PFSK-1 (cell line): ENCODE measurements at regions not wholly inside any gene's neighbourhood (a gene's known extent, or its start where the extent isn't known, plus 50 kb on each side); places are given as distances from the start of the nearest gene placed in this dataset.

ENCODE experiments used
- POLR2AphosphoS5 ChIP-seq: IDR thresholded peaks from 2 replicates; pipeline ENCODE4 v1.6.1; 2012; ENCODE audit warnings: low read depth, mild to moderate bottlenecking, control low read depth, low read length, moderate library complexity
- TF ChIP-seq, protein P1 (sequence below), 2 experiments: IDR thresholded peaks; 2 replicates each; pipeline versions ENCODE4 v1.6.1 to v1.8.0; 2011 to 2012; ENCODE audit warnings: low read depth in 2 of 2, low read length in 2 of 2, control low read depth in 1 of 2, inconsistent platforms in 1 of 2, mild to moderate bottlenecking in 1 of 2, moderate library complexity in 1 of 2; ENCODE audit not compliant: insufficient read depth in 1 of 2

DNA sequence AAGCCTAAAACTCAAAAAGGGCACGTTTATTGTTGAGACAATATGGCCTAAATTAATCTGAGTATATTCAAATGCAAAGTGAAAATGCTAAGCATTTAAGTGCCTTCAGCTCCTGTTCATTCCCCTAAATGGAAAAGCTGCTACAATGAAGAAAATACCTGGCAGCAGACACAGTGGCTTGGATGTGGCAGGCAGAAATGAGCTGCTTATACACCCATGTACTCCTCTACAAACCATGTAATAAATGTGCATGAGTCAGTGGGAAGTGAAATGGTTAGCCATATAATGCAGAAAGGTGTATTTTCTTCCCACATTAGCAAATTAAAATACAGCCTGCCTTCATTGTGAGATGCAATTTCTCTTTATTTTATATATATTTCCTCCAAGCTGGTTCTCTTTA is 859.2 kb upstream of the SEMA6A start:
- TF ChIP-seq POLR2AphosphoS5, result no peak
- TF ChIP-seq, protein P1, sequence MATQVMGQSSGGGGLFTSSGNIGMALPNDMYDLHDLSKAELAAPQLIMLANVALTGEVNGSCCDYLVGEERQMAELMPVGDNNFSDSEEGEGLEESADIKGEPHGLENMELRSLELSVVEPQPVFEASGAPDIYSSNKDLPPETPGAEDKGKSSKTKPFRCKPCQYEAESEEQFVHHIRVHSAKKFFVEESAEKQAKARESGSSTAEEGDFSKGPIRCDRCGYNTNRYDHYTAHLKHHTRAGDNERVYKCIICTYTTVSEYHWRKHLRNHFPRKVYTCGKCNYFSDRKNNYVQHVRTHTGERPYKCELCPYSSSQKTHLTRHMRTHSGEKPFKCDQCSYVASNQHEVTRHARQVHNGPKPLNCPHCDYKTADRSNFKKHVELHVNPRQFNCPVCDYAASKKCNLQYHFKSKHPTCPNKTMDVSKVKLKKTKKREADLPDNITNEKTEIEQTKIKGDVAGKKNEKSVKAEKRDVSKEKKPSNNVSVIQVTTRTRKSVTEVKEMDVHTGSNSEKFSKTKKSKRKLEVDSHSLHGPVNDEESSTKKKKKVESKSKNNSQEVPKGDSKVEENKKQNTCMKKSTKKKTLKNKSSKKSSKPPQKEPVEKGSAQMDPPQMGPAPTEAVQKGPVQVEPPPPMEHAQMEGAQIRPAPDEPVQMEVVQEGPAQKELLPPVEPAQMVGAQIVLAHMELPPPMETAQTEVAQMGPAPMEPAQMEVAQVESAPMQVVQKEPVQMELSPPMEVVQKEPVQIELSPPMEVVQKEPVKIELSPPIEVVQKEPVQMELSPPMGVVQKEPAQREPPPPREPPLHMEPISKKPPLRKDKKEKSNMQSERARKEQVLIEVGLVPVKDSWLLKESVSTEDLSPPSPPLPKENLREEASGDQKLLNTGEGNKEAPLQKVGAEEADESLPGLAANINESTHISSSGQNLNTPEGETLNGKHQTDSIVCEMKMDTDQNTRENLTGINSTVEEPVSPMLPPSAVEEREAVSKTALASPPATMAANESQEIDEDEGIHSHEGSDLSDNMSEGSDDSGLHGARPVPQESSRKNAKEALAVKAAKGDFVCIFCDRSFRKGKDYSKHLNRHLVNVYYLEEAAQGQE (IDR thresholded peaks at IDR 0.05; ENCODE audit: insufficient read depth in 1 of 2, low read depth in 2 of 2, low read length in 2 of 2), result no peak
